ENCODE measurements at regions not wholly inside any gene's neighbourhood (a gene's known extent, or its start where the extent isn't known, plus 50 kb on each side); places are given as distances from the start of the nearest gene placed in this dataset.
"Not testable (repeated sequence)": the region's sequence is repeated elsewhere in the genome, so short reads cannot be mapped to it uniquely, and the experiment has no call there.

GRCh38 chr16:16930309-16931000 lies 540.3 kb downstream of the XYLT1 start:
- Mint-ChIP-seq H3K4me3 (no peak overlapping the region), H3K9me3 (no peaks in the 10 kb centered on the region), H3K36me3 (ENCODE audit: low read depth) (no peaks in the 10 kb centered on the region)

GRCh38 chr16:16933861-16934260 lies 536.9 kb downstream of the XYLT1 start:
- intact Hi-C loops (cut with micrococcal nuclease) = no loop called here

More at GRCh38 chr16:16930309-16931000, 540.3 kb downstream of the XYLT1 start:
- no peak for DNase-seq (ENCODE audit: low spot score)
- Mint-ChIP-seq H3K27me3 (ENCODE audit: insufficient read depth) (peaks cover 3% of the 10 kb centered on the region), H3K27ac (no peak overlapping the region), H3K4me1 (ENCODE audit: low read depth) (no peaks in the 10 kb centered on the region)
- intact Hi-C loops (cut with micrococcal nuclease) = no loop called here

DNA sequence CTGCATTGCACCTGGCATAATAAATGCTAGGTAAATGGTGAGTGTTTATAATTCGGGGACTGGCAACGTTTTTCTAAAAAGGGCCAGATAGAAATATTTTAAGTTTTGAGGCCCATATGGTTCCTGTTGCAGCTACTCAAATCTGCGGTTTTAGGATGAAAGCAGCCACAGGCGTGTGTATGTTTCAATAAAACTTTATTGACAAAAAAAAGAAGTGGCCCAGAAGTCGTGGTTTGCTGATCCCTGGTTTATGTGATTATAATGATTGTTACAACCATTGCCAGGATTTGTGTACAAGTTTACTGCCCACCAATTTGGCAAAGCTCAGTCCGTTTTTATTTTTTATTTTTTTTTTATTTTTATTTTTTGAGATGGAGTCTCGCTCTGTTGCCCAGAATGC lies 536.1 kb downstream of the XYLT1 start:
- DNase-seq (ENCODE audit: low spot score) = no peak
- no peaks in the 10 kb centered on the region for H3K36me3 Mint-ChIP-seq (ENCODE audit: low read depth)
- no peak overlapping the region for H3K4me3 Mint-ChIP-seq
- H3K27me3 Mint-ChIP-seq (ENCODE audit: insufficient read depth) = no peaks in the 10 kb centered on the region
- H3K27ac Mint-ChIP-seq = no peak overlapping the region
- intact Hi-C loops (cut with micrococcal nuclease) = no loop called here
- H3K9me3 Mint-ChIP-seq = no peaks in the 10 kb centered on the region
- H3K4me1 Mint-ChIP-seq (ENCODE audit: low read depth) = no peaks in the 10 kb centered on the region

More at GRCh38 chr16:16933861-16934260, 536.9 kb downstream of the XYLT1 start:
- Mint-ChIP-seq H3K27ac (no peak overlapping the region), H3K9me3 (no peaks in the 10 kb centered on the region), H3K4me1 (ENCODE audit: low read depth) (no peaks in the 10 kb centered on the region), H3K36me3 (ENCODE audit: low read depth) (no peaks in the 10 kb centered on the region), H3K27me3 (ENCODE audit: insufficient read depth) (no peaks in the 10 kb centered on the region), H3K4me3 (no peak overlapping the region)
- DNase-seq (ENCODE audit: low spot score) = no peak

- H3K27me3 Mint-ChIP-seq (ENCODE audit: insufficient read depth); DNase-seq (ENCODE audit: low spot score); H3K9me3 Mint-ChIP-seq; intact Hi-C loops (cut with micrococcal nuclease); H3K27ac Mint-ChIP-seq; H3K4me3 Mint-ChIP-seq; H3K36me3 Mint-ChIP-seq (ENCODE audit: low read depth); H3K4me1 Mint-ChIP-seq (ENCODE audit: low read depth): not testable (repeated sequence)
Measured at GRCh38 chr16:16935909-16936308, 534.9 kb downstream of the XYLT1 start.

DNA sequence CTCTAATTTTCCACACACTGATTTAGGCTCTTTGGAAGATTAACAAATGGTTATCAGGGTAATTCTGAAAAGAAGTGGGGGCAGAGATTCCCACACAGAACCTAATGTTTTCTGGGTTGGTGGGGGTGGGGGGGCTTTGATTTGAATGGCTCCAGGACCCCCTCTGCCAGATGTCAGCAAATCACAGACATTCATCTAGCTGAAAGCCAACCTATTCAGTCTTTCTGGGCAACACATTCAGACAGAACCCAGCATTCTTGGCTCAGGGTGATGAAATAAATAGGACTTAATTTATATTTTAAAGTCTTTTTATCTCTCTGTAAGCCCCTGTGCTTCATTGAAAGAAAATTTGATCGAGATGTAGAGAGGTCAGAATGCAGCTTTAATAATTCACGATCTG lies 533.2 kb downstream of the XYLT1 start:
- Mint-ChIP-seq H3K27me3 (ENCODE audit: insufficient read depth) (no peaks in the 10 kb centered on the region), H3K27ac (no peak overlapping the region), H3K4me3 (no peak overlapping the region), H3K9me3 (no peaks in the 10 kb centered on the region), H3K4me1 (ENCODE audit: low read depth) (no peaks in the 10 kb centered on the region), H3K36me3 (ENCODE audit: low read depth) (no peaks in the 10 kb centered on the region)
- no peak for DNase-seq (ENCODE audit: low spot score)
- intact Hi-C loops (cut with micrococcal nuclease) = no loop called here

DNA sequence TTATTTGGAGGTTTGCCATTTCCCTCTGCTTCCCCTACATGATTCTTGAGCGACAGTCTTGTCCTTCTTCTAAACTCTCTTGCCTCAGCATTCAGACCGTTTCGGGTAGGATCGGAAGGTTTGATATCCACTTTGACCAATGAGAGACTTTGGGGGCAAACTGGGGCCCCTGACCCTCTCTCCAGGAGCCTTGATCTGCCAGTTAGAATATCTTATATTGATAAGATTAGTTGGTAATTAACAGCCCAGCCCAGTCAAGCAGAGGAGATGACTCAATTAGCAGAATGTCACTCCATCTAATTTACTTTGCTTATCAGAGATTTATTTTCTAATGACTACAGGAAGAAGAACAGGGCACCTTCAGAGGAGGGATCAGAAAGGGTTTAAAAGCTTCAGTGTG lies 532.8 kb downstream of the XYLT1 start:
- no peaks in the 10 kb centered on the region for H3K4me1 Mint-ChIP-seq (ENCODE audit: low read depth)
- intact Hi-C loops (cut with micrococcal nuclease) = no loop called here
- H3K36me3 Mint-ChIP-seq (ENCODE audit: low read depth) = no peaks in the 10 kb centered on the region
- no peaks in the 10 kb centered on the region for H3K9me3 Mint-ChIP-seq
- H3K27me3 Mint-ChIP-seq (ENCODE audit: insufficient read depth) = no peaks in the 10 kb centered on the region
- no peak for DNase-seq (ENCODE audit: low spot score)
- no peak overlapping the region for H3K27ac Mint-ChIP-seq
- H3K4me3 Mint-ChIP-seq = no peak overlapping the region

DNA sequence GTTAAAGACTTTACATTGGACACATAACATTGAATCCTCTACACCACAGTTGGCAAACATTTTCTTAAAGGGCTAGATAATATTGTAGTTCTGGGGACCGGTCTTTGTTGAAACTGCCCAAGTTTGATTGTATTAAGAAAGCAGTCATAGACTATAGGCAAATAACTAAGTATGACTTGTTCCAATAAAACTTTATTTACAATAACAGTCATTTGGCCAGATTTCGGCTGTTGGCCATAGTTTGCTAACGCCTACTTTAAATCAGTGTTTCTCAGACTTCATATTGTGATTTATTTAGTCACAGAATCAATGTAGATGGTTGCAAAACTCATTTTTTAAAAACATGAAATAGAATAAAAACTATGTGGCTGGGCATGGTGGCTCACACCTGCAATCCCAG lies 531.8 kb downstream of the XYLT1 start:
- H3K36me3 Mint-ChIP-seq (ENCODE audit: low read depth) = no peaks in the 10 kb centered on the region
- H3K4me3 Mint-ChIP-seq = no peak overlapping the region
- no peaks in the 10 kb centered on the region for H3K27me3 Mint-ChIP-seq (ENCODE audit: insufficient read depth)
- no peaks in the 10 kb centered on the region for H3K4me1 Mint-ChIP-seq (ENCODE audit: low read depth)
- H3K9me3 Mint-ChIP-seq = no peaks in the 10 kb centered on the region
- intact Hi-C loops (cut with micrococcal nuclease) = no loop called here
- no peak for DNase-seq (ENCODE audit: low spot score)
- H3K27ac Mint-ChIP-seq = no peak overlapping the region

GRCh38 chr16:16940351-16940750 lies 530.4 kb downstream of the XYLT1 start:
- Mint-ChIP-seq H3K36me3 (ENCODE audit: low read depth) (no peaks in the 10 kb centered on the region), H3K9me3 (no peaks in the 10 kb centered on the region), H3K4me3 (no peak overlapping the region), H3K27me3 (ENCODE audit: insufficient read depth) (no peaks in the 10 kb centered on the region), H3K4me1 (ENCODE audit: low read depth) (no peaks in the 10 kb centered on the region), H3K27ac (no peak overlapping the region)
- no peak for DNase-seq (ENCODE audit: low spot score)
- intact Hi-C loops (cut with micrococcal nuclease) = no loop called here

DNA sequence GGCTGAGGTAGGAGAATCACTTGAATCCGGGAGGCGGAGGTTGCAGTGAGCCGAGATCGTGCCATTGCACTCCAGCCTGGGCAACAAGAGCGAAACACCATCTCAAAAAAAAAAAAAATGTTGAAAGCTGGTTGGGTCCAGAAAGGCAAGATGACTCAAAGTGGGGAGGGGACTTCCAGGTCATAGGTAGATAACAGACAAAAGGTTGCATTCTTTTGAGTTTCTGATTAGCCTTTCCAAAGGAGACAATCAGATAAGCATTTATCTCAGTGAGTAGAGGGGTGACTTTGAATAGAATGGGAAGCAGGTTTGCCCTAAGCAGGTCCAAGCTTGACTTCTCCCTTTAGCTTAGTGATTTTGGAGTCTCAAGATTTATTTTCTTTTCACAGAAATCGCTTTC lies 527.9 kb downstream of the XYLT1 start:
- DNase-seq (ENCODE audit: low spot score); H3K4me3 Mint-ChIP-seq; H3K4me1 Mint-ChIP-seq (ENCODE audit: low read depth); intact Hi-C loops (cut with micrococcal nuclease); H3K27ac Mint-ChIP-seq; H3K36me3 Mint-ChIP-seq (ENCODE audit: low read depth); H3K27me3 Mint-ChIP-seq (ENCODE audit: insufficient read depth); H3K9me3 Mint-ChIP-seq: not testable (repeated sequence)

GRCh38 chr16:16945207-16945606 lies 525.6 kb downstream of the XYLT1 start:
- peaks cover 9% of the 10 kb centered on the region for H3K9me3 Mint-ChIP-seq
- no peak overlapping the region for H3K27ac Mint-ChIP-seq
- H3K4me1 Mint-ChIP-seq (ENCODE audit: low read depth) = no peaks in the 10 kb centered on the region
- no peak for DNase-seq (ENCODE audit: low spot score)
- intact Hi-C loops (cut with micrococcal nuclease) = no loop called here
- no peaks in the 10 kb centered on the region for H3K36me3 Mint-ChIP-seq (ENCODE audit: low read depth)
- no peaks in the 10 kb centered on the region for H3K27me3 Mint-ChIP-seq (ENCODE audit: insufficient read depth)
- H3K4me3 Mint-ChIP-seq = no peak overlapping the region

DNA sequence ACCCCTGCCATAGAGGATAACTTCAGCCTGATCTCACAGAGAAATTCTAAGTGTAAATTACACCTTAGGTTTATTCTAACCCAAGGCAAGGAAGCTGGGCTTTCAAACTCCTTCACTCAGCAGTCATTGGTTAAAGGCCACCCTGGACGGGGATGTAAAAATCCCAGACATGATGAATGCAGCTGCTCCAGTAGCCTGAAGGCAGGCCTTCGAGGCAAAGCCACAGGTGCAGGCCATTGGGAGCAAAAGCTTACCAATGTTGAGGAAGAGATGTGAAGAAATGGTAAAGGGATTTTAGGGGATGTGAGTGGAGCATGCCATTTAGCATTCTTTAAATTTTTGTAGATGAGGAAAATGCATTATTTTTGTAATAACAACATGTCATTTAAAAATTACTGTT lies 514.4 kb downstream of the XYLT1 start:
- Mint-ChIP-seq H3K27ac (no peak overlapping the region), H3K4me1 (ENCODE audit: low read depth) (no peaks in the 10 kb centered on the region), H3K27me3 (ENCODE audit: insufficient read depth) (no peaks in the 10 kb centered on the region), H3K4me3 (no peak overlapping the region), H3K9me3 (no peaks in the 10 kb centered on the region), H3K36me3 (ENCODE audit: low read depth) (no peaks in the 10 kb centered on the region)
- intact Hi-C loops (cut with micrococcal nuclease) = no loop called here
- DNase-seq (ENCODE audit: low spot score) = no peak

GRCh38 chr16:16960785-16961184 lies 510.0 kb downstream of the XYLT1 start:
- peaks cover 3% of the 10 kb centered on the region for H3K27me3 Mint-ChIP-seq (ENCODE audit: insufficient read depth)
- no peak overlapping the region for H3K4me3 Mint-ChIP-seq
- intact Hi-C loops (cut with micrococcal nuclease) = no loop called here
- no peaks in the 10 kb centered on the region for H3K9me3 Mint-ChIP-seq
- H3K27ac Mint-ChIP-seq = no peak overlapping the region
- no peak for DNase-seq (ENCODE audit: low spot score)
- no peaks in the 10 kb centered on the region for H3K36me3 Mint-ChIP-seq (ENCODE audit: low read depth)
- no peaks in the 10 kb centered on the region for H3K4me1 Mint-ChIP-seq (ENCODE audit: low read depth)

- DNase-seq (ENCODE audit: low spot score) = no peak
- intact Hi-C loops (cut with micrococcal nuclease) = no loop called here
- Mint-ChIP-seq H3K36me3 (ENCODE audit: low read depth) (no peaks in the 10 kb centered on the region), H3K27me3 (ENCODE audit: insufficient read depth) (peaks cover 5% of the 10 kb centered on the region), H3K4me3 (no peak overlapping the region), H3K4me1 (ENCODE audit: low read depth) (no peaks in the 10 kb centered on the region), H3K27ac (no peak overlapping the region), H3K9me3 (no peaks in the 10 kb centered on the region)
Measured at GRCh38 chr16:16966439-16966838, 504.3 kb downstream of the XYLT1 start.

- no peaks in the 10 kb centered on the region for H3K36me3 Mint-ChIP-seq (ENCODE audit: low read depth)
- no peak overlapping the region for H3K4me3 Mint-ChIP-seq
- H3K27ac Mint-ChIP-seq = no peak overlapping the region
- H3K27me3 Mint-ChIP-seq (ENCODE audit: insufficient read depth) = peaks cover 1% of the 10 kb centered on the region
- H3K9me3 Mint-ChIP-seq = peaks cover 4% of the 10 kb centered on the region
- intact Hi-C loops (cut with micrococcal nuclease) = no loop called here
- no peak for DNase-seq (ENCODE audit: low spot score)
- no peaks in the 10 kb centered on the region for H3K4me1 Mint-ChIP-seq (ENCODE audit: low read depth)
Measured at GRCh38 chr16:16971042-16971441, 499.7 kb downstream of the XYLT1 start.

All from activated T-helper 1 cell treated with anti-CD3 and anti-CD28 coated beads, Interleukin-12 subunit alpha, Interleukin-12 subunit beta, Interleukin-2, Interleukin-4 antibody, amounts not matched to agents 30 ng/mL and 10 ng/mL and 1 ng/mL, durations not matched to agents 14 hours and 24 hours and 36 hours (primary cell).